Brain pericyte (primary cell): ENCODE measurements at regions not wholly inside any gene's neighbourhood (a gene's known extent, or its start where the extent isn't known, plus 50 kb on each side); places are given as distances from the start of the nearest gene placed in this dataset.
"Not testable (repeated sequence)": the region's sequence is repeated elsewhere in the genome, so short reads cannot be mapped to it uniquely, and the experiment has no call there.

Experiments
- DNase-seq: peaks from one replicate; pipeline ENCODE4 v3.0.0-alpha.2; 2012; ENCODE audit warnings: low read depth, low spot score

DNA sequence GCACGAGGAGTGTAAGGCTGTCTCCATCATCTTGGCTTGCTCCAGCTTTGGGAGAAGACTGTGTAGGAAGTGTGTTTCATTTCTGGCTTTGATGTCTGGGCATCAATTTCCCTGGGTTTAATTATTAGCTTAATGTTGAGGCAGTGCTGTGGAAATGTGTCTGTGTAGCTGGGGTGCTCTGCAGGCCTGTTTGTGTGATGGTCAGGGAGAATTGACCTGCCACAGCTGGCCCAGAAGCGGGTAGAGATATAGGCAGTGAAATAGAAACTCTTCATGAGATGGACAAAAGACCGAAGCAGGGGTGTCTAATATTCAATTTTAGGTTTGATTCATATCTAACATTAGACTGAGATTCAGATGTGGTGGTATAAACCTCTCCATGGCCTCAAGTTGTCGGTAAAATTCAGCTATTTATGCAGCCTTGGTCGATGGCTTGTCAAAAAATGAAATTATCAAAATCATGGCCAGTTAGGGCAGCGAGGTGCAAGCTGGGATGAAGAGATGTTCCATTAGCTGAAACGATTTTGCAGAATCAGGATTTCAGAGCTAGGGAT lies 95.3 kb upstream of the SNX9 start:
- no peak for DNase-seq

DNA sequence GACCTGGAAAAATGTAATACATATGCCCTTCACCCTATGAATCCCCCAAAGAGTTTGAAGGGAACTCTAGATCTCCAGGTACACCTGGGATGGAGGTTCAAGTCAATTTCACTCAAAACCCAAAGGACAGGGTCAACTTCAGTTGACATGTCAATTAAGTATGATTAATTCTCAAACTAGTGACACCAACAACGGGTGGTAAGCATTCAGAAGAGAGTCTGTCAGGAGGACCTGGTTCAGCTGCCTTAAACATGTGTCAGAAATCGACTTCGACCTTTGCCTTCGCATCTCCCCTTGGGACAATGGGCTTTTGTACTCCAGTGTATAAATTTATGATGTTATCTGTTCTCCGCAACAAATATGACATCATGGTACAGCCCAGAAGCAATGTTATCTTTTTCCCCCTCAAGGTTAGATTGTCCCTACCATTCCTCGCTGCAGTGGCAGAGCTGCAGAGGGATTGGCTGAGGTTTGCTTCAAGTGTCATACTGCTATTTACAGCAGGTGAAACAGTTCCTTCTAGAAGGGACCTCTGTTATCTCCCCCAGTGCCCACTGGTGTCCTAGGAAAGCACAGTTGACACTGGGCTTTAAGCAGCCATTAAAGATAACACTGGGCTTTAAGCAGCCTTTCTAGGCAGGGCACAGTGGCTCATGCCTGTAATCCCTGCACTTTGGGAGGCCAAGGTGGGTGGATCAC lies 94.7 kb upstream of the SNX9 start:
- DNase-seq, result no peak

DNA sequence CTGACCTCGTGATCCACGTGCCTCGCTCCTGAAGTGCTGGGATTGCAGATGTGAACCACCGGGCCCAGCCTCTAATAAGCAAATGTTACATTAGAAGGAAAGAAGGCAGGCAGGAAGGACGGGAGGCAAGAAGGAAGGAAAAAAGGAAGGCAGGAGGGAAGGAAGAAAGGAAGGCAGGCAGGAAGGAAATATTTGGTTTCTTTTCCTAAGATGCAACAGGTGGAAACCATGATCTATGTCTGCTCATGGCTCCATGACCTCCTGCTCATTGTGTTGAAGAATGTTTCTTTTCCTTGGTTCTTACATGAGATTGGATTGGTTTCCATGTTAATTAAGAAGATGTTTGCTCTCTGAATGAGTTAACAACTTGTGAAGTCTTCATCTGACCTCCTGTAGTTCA lies 91.8 kb upstream of the SNX9 start:
- DNase-seq, result no peak

DNA sequence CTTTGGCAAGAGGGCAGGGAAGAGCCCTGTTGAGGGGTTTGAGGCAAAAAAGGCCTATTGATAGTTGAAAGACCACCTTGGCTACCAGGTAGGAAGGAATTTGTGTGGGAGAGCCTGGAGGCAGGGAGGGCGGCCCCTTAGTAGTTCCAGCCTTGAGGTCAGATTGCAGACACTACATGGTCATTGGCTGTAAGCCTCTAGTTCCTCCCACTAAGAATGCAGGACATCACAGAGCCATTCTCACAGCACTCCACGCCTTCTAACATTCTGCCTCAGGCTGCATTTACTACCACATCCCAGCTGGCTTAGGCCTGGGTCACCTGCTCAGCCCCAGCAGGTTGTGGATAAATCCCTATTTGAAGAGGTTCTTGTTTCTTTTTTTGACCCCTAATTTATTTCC lies 91.0 kb upstream of the SNX9 start:
- no peak for DNase-seq

DNA sequence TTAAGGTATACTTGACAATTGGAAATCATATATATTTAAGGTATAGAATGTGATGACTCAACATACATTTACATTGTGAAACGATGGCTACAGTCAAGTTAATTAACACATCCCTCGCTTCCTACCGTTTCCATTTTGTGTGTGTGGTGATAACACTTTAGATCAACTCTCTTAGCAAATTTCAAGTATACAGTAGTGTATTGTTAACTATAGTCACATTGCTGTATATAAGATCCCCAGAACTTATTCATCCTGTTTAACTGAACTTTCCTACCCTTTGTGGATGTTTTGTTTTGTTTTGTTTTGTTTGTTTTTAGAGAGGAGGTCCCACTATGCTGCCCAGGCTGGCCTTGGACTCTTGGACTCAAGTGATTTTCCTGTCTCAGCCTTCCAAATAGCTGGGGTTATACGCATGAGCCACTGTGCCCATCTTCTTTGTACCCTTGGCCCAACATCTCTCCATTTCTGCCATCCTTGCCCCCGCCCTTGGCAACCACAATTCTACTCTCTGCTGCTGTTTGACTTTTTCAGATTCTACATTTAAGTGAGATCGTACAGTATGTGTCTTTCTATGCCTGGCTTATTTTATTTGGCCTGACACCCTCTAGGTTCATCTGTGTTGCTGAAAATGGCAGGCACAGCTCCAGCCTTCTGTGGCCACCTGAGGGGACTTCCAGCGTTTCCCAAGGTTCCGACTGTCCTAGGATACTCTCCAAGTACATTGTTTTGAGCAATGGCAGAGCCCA lies 90.5 kb upstream of the SNX9 start:
- no peak for DNase-seq

DNA sequence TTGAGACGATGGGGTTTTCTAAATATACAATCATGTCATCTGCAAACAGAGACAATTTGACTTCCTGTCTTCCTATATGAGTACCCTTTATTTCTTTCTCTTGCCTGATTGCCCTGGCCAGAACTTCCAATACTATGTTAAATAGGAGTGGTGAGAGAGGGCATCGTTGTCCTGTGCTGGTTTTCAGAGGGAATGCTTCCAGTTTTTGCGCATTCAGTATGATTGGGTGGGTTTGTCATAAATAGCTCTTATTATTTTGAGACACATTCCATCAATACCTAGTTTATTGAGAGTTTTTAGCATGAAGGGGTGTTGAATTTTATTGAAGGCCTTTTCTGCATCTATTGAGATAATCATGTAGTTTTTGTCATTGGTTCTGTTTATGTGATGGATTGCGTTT lies 86.5 kb upstream of the SNX9 start:
- not testable (repeated sequence) for DNase-seq

DNA sequence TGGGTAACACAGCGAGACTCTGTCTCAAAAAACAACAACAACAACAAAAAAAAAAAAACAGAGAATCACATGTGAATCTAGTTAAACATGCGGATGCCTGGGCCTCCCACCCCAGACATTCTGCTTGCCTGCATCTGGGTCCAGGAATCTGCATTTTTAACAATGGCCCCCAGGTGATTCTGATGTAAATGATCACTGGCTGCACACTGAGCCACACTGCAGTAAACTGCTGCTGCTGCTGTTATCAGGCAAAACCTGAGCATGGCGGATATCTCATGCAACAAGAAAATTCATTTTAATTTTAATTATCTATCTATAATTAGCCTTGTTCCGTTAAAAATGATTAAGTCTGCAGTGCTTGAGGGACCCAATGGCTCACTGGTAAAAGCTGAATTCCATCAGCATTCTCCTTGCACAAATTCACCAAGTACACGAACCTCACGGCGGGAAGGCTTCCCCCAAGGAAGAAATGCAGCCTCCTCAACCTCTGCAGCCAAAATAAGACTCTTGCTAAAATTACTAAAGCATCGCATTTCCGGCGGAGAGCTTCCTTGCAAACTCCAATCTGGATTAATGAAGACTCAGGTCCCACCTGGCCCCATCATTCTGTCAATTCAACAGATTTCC lies 81.6 kb upstream of the SNX9 start:
- no peak for DNase-seq

DNA sequence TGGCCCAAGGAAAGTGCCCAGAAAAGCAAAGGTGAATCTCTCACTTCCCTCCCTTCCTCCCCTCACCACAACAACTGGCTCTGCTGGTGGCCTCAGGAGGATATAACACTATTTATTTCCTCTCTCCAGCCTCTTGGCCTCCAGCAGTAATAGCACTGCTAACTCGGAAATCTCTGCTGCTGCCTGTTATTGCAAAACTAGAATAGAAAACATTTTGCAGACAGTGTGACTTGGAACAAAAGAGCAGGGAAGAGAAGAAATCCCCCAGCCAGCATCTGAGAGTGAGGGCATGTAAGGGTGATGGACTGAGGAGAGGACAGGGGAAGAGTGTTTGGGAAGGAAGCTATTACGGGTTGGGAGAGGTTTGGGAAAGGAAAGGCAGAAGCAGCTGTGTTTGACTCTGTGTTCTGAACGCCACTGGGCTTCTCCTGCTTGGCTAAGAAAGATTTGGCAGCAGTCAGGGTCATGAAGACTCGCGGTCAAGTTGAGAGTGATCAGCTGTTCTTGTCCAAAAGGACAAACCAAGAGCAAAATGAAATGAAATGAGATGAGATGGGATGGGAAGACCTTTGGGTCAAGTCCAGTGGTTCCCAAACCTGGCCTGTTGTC lies 81.0 kb upstream of the SNX9 start:
- no peak for DNase-seq

DNA sequence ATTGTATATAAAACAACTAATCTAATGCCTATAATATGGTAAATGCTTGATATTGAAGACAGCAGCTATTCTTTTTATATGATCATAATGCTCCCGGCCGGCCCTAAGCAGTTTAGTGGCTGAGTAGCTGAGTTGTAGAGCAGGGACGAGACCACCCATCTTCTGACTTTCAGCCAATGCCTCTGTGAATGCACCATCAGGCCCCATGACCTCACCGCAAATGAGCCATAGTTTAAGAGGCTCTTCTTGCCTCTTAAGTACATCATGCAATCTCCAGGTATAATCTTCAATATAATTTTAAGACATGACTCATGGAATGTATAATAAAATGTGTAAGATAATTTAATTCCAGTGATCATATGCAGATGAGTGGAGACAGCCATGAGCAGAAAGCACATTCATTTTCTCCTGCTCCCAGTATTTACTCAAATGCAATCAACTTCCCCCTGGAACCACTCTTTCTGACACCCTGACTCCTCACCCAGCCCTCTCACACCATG lies 78.9 kb upstream of the SNX9 start:
- no peak for DNase-seq

DNA sequence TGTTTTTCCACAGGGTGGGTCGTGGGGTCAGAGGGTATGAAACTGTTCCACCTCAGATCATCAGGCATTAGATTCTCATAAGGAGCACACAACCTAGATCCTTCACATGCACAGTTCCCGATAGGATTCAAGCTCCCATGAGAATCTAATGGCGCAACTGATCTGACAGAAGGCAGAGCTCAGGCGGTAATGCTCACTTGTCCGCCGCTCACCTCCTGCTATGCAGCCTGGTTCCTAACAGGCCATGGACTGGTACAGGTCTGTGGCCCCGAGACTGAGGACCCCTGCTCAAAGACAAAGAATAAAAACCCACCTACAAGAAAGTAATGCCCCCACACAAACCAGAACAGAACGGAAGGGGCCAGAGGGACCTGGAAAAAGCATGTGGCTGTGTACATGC lies 76.1 kb upstream of the SNX9 start:
- DNase-seq, result no peak

DNA sequence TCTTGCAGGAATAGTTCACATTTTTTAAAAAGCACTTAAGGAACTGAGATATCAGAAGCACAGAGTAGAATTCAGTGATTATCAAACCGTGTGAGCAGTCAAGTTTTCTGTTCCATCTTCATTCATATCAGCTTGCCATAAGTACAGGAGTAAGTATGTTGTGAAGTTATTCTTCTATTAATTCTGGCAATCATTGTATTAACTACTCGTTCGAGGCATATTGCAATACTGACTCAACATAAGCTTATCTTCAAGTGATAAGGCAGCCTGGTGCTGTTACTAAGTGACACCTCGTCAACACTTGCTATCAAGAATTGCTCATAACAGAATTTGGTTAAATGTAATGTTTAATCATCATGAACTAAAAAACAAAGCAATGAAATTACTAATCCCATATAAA lies 75.7 kb upstream of the SNX9 start:
- DNase-seq, result no peak

DNA sequence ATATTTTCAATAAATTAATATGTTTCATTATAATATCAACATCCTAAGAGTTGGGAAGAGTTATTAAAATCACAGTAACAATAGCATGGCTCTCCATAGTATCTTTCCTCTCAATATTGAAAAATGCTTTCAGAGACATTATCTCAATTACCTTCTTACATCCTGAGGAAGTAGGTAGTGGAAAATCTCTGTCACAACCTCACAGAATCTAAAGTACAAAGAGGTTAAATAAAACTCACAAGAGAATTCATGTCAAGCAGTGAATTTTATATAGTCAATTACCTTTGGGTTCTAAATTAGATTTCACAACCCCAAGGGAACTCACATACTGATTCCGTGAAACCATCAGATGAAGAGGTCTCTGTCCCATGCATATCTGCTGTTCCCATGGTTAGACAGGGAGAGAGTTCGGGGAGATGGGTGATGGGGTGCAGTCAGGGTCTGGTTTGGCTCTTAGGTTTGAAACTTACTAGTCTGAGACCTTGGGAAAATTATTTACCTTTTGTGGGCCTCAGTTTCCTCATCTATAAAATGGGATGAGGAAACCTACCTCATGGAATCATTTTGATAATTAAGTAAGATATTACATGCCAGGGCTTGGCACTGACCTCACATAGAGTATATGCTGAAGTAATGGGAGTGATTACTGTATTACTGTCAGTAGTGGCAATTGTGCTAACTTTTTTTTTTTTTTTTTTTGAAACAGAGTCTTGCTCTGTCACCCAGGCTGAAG lies 74.0 kb upstream of the SNX9 start:
- no peak for DNase-seq

DNA sequence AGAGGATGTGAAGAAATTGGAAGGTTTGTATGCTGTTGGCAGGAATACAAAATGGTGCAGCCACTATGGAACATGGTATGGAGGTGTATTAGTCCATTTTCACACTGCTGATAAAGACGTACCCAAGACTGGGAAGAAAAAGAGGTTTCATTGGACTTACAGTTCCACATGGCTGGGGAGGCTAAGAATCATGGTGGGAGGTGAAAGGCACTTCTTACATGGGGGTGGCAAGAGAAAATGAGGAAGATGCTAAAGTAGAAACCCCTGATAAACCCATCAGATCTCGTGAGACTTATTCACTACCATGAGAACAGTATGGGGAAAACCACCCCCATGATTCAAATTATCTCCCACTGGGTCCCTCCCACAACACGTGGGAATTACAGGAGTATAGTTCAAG lies 72.1 kb upstream of the SNX9 start:
- not testable (repeated sequence) for DNase-seq

DNA sequence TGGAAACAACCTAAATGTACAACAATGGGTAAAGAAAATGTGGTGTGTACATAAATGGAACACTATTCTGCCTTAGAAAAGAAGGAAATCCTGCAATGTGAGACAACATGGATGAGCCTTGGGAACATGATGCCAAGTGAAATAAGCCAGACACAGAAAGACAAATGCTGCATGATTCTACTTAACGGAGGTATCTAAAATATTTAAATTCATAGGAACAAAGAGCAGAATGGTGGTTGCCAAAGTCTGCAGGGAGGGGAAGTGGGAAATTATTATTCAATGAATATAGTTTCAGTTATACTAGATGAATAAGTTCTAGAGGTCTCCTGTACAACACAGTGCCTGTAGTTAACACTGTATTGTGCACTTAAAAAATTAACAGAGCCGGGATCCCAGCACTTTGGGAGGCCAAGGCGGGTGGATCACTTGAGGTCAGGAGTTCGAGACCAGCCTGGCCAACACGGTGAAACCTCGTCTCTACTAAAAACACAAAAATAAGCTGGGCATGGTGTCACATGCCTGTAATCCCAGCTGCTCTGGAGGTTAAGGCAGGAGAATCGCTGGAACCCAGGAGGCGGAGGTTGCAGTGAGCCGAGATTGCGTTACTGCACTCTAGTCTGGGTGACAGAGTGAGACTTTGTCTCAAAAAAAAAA lies 71.4 kb upstream of the SNX9 start:
- DNase-seq, result no peak

DNA sequence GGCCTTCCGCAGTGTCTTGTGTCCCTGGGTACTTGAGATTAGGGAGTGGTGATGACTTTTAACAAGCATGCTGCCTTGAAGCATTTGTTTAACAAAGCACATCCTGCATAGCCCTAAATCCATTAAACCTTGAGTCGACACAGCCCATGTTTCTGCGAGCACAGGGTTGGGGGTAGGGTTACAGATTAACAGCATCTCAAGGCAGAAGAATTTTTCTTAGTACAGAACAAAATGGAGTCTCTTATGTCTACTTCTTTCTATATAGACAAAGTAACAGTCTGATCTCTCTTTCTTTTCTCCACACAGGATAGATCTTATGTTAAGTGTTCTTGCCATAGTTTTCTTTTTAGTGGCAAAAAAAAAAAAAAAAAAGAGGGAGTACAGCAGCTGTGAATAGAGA lies 70.2 kb upstream of the SNX9 start:
- DNase-seq, result not testable (repeated sequence)

DNA sequence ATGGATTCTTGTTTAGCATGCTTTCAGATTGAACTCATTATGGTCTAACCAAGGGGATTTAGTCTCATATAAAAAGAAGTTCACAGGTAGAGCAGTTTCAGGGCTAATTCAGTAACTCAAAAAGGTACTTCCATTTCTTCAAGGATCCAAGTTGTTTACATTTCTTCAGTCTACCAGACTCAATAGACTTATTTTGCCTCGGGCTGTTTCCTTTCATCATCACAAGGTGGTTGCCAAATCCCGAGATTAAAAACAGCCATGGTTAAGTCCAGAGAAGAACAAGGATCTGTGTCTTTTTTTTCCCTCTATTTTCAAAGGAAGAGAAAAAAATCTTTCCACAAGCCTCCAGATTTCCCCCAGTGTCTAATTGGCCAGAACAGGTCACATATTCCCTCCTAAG lies 69.8 kb upstream of the SNX9 start:
- DNase-seq, result no peak

DNA sequence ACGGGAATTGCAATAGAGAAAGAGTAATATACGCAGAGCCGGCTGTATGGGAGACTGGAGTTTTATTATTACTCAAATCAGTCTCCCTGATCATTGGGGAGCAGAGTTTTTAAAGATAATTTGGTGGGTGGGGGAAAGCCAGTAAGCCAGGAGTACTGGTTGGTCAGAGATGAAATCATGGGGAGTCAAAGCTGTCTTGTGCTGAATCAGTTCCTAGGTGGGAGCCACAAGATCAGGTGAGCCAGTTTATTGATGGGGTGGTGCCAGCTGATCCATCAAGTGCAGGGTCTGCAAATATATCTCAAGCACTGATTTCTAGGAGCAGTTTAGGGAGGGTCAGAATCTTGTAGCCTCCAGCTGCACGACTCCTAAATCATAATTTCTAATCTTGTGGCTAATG lies 69.2 kb upstream of the SNX9 start:
- not testable (repeated sequence) for DNase-seq

DNA sequence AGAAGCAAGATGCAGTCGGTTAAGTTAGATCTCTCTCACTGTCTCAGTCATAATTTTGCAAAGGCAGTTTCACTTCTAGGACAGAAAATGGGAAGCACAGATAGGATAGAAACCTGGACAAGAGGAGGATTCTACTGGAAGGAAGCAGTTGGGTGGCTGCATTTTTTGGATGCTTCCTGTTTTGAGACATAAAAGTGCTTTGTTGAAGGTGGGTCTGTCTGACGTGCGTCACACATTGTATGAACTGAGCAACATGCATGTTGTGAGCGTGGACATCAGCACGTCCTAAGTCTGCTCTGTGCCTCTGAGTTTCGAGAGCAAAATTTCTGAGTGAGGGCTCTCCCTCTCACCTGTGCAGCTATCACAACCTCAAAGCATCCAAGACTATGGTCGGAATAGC lies 68.7 kb upstream of the SNX9 start:
- DNase-seq, result no peak

DNA sequence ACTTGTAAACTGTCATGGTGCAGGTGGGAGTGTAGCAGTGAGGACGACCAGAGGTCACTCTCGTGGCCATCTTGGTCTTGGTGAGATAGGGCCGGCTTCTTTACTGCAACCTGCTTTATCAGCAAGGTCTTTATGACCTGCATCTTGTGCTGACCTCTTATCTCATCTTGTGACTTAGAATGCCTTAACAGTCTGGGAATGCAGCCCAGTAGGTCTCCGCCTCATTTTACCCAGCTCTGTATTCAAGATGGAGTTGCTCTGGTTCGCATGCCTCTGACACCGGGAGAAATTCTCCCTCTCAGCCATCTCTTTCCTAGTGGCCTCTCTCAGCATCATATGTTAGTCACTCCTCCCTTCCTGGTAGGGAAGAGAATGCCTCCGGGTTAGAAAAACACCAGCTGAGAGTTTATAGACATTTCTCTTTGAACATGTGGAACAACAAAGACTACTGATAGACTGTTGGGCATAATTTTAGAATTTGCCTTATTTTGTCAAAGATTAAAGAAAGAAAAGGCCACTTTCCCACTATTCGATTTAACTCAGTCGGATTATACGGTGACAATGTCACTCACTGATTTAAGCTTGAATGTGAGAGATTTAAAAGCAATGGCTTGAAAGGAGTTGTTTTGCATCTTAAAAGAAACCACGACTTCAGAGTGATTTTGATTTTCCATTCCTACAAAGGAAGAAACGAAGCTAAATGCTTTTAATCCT lies 67.9 kb upstream of the SNX9 start:
- DNase-seq, result peak; percentile 50

DNA sequence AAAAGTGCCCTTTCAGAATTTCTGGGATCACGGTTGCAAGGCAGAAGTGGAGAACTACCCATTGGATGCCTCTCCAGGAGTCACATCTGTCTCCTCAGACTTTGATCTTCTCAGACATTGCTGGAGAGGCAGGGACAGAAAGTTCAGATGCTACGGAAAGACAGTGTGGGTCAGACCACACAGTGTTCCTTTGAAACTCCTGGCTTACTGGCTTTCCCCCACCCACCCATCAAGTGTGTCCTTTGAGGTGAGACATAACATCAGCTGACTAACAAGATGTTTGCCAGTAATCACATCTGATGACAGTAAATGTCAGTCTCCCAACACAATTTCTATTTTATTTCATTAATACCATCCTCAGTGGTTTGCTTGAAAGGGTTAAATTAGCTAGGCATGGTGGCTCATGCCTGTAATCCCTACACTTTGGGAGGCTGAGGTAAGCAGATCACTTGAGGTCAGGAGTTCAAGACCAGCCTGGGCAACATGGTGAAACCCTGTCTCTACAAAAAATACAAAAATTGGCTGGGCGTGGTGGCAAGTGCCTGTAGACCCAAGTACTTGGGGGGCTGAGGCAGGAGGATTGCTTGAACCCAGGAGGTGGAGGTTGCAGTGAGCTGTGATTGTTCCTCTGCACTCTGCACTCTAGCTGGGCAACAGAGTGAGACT lies 67.2 kb upstream of the SNX9 start:
- no peak for DNase-seq
